SK-N-SH treated with all-trans-retinoic acid at 6 μM for 48 hours (cell line): ENCODE measurements at regions not wholly inside any gene's neighbourhood (a gene's known extent, or its start where the extent isn't known, plus 50 kb on each side); places are given as distances from the start of the nearest gene placed in this dataset.

Source experiments
- ATAC-seq: fragments of 200-7000 bp; cut with Tn5 transposase; 3 replicates; pipeline ENCODE4 v1.9.1; 2020; ENCODE audit warnings: mild to moderate bottlenecking, moderate library complexity
- ARNTL ChIP-seq: fragments of 450-650 bp; formaldehyde crosslinking; IDR thresholded peaks from 2 replicates; pipeline ENCODE4 v1.5.0; 2020; ENCODE audit warnings: low read depth, mild to moderate bottlenecking, moderate library complexity, borderline replicate concordance
- BACH2 ChIP-seq: fragments of 250-450 bp; sonication (Bioruptor Pico); IDR thresholded peaks from 2 replicates; pipeline ENCODE4 v1.9.0; 2021; ENCODE audit warnings: mild to moderate bottlenecking, borderline replicate concordance
- CSDC2 ChIP-seq: fragments of 250-450 bp; sonication (Bioruptor Pico); IDR thresholded peaks from 2 replicates; pipeline ENCODE4 v1.5.0; 2020; ENCODE audit warnings: mild to moderate bottlenecking, moderate library complexity
- ESRRG ChIP-seq: fragments of 250-450 bp; sonication (Bioruptor Pico); IDR thresholded peaks from 2 replicates; pipeline ENCODE4 v1.6.1; 2021; ENCODE audit warnings: mild to moderate bottlenecking
- GLIS3 ChIP-seq: fragments of 250-450 bp; sonication (Bioruptor Pico); IDR thresholded peaks from 2 replicates; pipeline ENCODE4 v1.5.0; 2020; ENCODE audit warnings: mild to moderate bottlenecking, moderate library complexity
- PATZ1 ChIP-seq: fragments of 250-450 bp; sonication (Bioruptor Pico); IDR thresholded peaks from 2 replicates; pipeline ENCODE4 v1.8.0; 2020; ENCODE audit warnings: mild to moderate bottlenecking, moderate library complexity, borderline replicate concordance
- PPARA ChIP-seq: fragments of 250-450 bp; sonication (Bioruptor Pico); IDR thresholded peaks from 2 replicates; pipeline ENCODE4 v1.5.0; 2020; ENCODE audit warnings: mild to moderate bottlenecking, borderline replicate concordance
- RARB ChIP-seq: fragments of 250-450 bp; sonication (Bioruptor Pico); IDR thresholded peaks from 2 replicates; pipeline ENCODE4 v1.8.0; 2021; ENCODE audit warnings: mild to moderate bottlenecking, moderate library complexity
- SNAI2 ChIP-seq: fragments of 250-450 bp; sonication (Bioruptor Pico); IDR thresholded peaks from 2 replicates; pipeline ENCODE4 v1.5.0; 2020; ENCODE audit warnings: mild to moderate bottlenecking, moderate library complexity
- TCF4 ChIP-seq: fragments of 250-450 bp; sonication (Bioruptor Pico); IDR thresholded peaks from 2 replicates; pipeline ENCODE4 v1.8.0; 2021; ENCODE audit warnings: mild to moderate bottlenecking, moderate library complexity, borderline replicate concordance
- TOX ChIP-seq: fragments of 250-450 bp; sonication (Bioruptor Pico); IDR thresholded peaks from 2 replicates; pipeline ENCODE4 v1.8.0; 2021; ENCODE audit warnings: mild to moderate bottlenecking, moderate library complexity, borderline replicate concordance
- ZC3H10 ChIP-seq: fragments of 250-450 bp; sonication (Bioruptor Pico); IDR thresholded peaks from 2 replicates; pipeline ENCODE4 v1.5.1; 2021; ENCODE audit warnings: mild to moderate bottlenecking, moderate library complexity
- ZFP30 ChIP-seq: fragments of 450-650 bp; formaldehyde crosslinking; IDR thresholded peaks from 2 replicates; pipeline ENCODE4 v1.5.0; 2022; ENCODE audit warnings: mild to moderate bottlenecking, moderate library complexity
- ZNF565 ChIP-seq: fragments of 450-650 bp; formaldehyde crosslinking; conservative IDR thresholded peaks from 2 replicates; pipeline ENCODE4 v1.5.0; 2020; ENCODE audit warnings: low read depth, mild to moderate bottlenecking, moderate library complexity
- ZNF70 ChIP-seq: fragments of 450-650 bp; formaldehyde crosslinking; IDR thresholded peaks from 2 replicates; pipeline ENCODE4 v1.5.0; 2020; ENCODE audit warnings: mild to moderate bottlenecking, moderate library complexity
- ZNF8 ChIP-seq: fragments of 450-650 bp; formaldehyde crosslinking; IDR thresholded peaks from 2 replicates; pipeline ENCODE4 v1.5.0; 2020; ENCODE audit warnings: mild to moderate bottlenecking, moderate library complexity
- TF ChIP-seq, protein P1 (sequence below): fragments of 250-450 bp; sonication (Bioruptor Pico); IDR thresholded peaks from 2 replicates; pipeline ENCODE4 v1.5.1; 2021; ENCODE audit warnings: mild to moderate bottlenecking, moderate library complexity
- TF ChIP-seq, protein P2 (sequence below): fragments of 250-450 bp; sonication (Bioruptor Pico); IDR thresholded peaks from 2 replicates; pipeline ENCODE4 v1.8.0; 2021; ENCODE audit warnings: low read depth, mild to moderate bottlenecking, moderate library complexity, borderline replicate concordance
- TF ChIP-seq, protein P3 (sequence below): fragments of 250-450 bp; sonication (Bioruptor Pico); IDR thresholded peaks from 2 replicates; pipeline ENCODE4 v1.5.1; 2020; ENCODE audit warnings: low read depth, mild to moderate bottlenecking, moderate library complexity
- TF ChIP-seq, protein P4 (sequence below): fragments of 250-450 bp; sonication (Bioruptor Pico); IDR thresholded peaks from 2 replicates; pipeline ENCODE4 v1.5.0; 2020; ENCODE audit warnings: mild to moderate bottlenecking, moderate library complexity

DNA sequence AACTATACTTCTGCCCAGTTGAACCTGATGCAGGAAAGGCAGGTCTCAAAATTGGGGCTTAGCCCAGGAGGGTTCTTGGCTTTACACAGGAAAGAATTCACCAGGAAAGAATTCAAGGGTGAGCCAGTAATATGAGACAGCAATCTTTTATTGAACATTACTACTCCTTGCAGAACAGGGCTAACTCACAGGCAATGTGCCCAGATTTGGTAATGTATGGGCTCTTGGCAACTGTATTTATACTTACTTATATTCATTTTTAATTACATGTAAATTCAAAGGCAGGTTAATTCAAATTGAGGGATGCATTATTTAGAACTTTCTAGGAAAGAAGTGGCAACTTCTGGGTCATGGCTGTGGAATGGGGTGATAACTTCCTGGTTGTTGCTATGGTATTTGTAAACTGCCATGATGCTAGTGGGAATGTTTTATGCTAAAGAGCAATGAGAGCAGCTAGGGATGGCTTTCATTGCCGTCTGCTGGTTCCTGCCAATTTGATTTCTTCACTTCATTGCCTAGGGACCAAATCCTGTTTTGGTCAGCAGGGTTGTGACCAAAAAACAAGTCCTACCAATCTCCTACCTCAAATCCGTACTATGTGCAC is 107.5 kb downstream of the CHRM3 start (continued):
- TF ChIP-seq, protein P1, sequence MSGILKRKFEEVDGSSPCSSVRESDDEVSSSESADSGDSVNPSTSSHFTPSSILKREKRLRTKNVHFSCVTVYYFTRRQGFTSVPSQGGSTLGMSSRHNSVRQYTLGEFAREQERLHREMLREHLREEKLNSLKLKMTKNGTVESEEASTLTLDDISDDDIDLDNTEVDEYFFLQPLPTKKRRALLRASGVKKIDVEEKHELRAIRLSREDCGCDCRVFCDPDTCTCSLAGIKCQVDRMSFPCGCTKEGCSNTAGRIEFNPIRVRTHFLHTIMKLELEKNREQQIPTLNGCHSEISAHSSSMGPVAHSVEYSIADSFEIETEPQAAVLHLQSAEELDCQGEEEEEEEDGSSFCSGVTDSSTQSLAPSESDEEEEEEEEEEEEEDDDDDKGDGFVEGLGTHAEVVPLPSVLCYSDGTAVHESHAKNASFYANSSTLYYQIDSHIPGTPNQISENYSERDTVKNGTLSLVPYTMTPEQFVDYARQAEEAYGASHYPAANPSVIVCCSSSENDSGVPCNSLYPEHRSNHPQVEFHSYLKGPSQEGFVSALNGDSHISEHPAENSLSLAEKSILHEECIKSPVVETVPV (CRISPR knock-in tag): no peak

GRCh38 chr1:239505094-239505493 is 118.7 kb downstream of the CHRM3 start:
- TF ChIP-seq SNAI2 (no peak), CSDC2 (CRISPR knock-in tag) (no peak), RARB (no peak), ZNF565 (CRISPR knock-in tag) (no peak), TOX (no peak), ZNF70 (CRISPR knock-in tag) (no peak), ZNF8 (CRISPR knock-in tag) (no peak), GLIS3 (CRISPR knock-in tag) (no peak), ESRRG (CRISPR knock-in tag) (no peak), ZC3H10 (no peak)
- TF ChIP-seq, protein P2, sequence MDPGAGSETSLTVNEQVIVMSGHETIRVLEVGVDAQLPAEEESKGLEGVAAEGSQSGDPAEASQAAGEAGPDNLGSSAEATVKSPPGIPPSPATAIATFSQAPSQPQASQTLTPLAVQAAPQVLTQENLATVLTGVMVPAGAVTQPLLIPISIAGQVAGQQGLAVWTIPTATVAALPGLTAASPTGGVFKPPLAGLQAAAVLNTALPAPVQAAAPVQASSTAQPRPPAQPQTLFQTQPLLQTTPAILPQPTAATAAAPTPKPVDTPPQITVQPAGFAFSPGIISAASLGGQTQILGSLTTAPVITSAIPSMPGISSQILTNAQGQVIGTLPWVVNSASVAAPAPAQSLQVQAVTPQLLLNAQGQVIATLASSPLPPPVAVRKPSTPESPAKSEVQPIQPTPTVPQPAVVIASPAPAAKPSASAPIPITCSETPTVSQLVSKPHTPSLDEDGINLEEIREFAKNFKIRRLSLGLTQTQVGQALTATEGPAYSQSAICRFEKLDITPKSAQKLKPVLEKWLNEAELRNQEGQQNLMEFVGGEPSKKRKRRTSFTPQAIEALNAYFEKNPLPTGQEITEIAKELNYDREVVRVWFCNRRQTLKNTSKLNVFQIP: no peak
- TF ChIP-seq, protein P3, sequence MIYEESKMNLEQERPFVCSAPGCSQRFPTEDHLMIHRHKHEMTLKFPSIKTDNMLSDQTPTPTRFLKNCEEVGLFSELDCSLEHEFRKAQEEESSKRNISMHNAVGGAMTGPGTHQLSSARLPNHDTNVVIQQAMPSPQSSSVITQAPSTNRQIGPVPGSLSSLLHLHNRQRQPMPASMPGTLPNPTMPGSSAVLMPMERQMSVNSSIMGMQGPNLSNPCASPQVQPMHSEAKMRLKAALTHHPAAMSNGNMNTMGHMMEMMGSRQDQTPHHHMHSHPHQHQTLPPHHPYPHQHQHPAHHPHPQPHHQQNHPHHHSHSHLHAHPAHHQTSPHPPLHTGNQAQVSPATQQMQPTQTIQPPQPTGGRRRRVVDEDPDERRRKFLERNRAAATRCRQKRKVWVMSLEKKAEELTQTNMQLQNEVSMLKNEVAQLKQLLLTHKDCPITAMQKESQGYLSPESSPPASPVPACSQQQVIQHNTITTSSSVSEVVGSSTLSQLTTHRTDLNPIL: no peak
- TF ChIP-seq, protein P4, sequence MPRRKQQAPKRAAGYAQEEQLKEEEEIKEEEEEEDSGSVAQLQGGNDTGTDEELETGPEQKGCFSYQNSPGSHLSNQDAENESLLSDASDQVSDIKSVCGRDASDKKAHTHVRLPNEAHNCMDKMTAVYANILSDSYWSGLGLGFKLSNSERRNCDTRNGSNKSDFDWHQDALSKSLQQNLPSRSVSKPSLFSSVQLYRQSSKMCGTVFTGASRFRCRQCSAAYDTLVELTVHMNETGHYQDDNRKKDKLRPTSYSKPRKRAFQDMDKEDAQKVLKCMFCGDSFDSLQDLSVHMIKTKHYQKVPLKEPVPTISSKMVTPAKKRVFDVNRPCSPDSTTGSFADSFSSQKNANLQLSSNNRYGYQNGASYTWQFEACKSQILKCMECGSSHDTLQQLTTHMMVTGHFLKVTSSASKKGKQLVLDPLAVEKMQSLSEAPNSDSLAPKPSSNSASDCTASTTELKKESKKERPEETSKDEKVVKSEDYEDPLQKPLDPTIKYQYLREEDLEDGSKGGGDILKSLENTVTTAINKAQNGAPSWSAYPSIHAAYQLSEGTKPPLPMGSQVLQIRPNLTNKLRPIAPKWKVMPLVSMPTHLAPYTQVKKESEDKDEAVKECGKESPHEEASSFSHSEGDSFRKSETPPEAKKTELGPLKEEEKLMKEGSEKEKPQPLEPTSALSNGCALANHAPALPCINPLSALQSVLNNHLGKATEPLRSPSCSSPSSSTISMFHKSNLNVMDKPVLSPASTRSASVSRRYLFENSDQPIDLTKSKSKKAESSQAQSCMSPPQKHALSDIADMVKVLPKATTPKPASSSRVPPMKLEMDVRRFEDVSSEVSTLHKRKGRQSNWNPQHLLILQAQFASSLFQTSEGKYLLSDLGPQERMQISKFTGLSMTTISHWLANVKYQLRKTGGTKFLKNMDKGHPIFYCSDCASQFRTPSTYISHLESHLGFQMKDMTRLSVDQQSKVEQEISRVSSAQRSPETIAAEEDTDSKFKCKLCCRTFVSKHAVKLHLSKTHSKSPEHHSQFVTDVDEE (CRISPR knock-in tag): no peak
- no peak for ATAC-seq

- no peak for ATAC-seq
- no peak for TF ChIP-seq PPARA (CRISPR knock-in tag)
- no peak for TF ChIP-seq RARB
- no peak for TF ChIP-seq ARNTL (CRISPR knock-in tag)
- TF ChIP-seq ZNF8 (CRISPR knock-in tag): no peak
- TF ChIP-seq, protein P4 (CRISPR knock-in tag): no peak
- no peak for TF ChIP-seq GLIS3 (CRISPR knock-in tag)
- TF ChIP-seq, protein P1 (CRISPR knock-in tag): no peak
- TF ChIP-seq ZNF565 (CRISPR knock-in tag): no peak
- no peak for TF ChIP-seq PATZ1 (CRISPR knock-in tag)
- TF ChIP-seq CSDC2 (CRISPR knock-in tag): no peak
- TF ChIP-seq SNAI2: no peak
- TF ChIP-seq ZNF70 (CRISPR knock-in tag): no peak
- TF ChIP-seq ZC3H10: no peak
- TF ChIP-seq TOX: no peak
- TF ChIP-seq, protein P2: no peak
- TF ChIP-seq TCF4 (CRISPR knock-in tag): no peak
- TF ChIP-seq BACH2 (CRISPR knock-in tag): no peak
- no peak for TF ChIP-seq ZFP30 (CRISPR knock-in tag)
These were observed 121.5 kb downstream of the CHRM3 start for GRCh38 chr1:239507826-239508225.
